ENCODE measurements at regions not wholly inside any gene's neighbourhood (a gene's known extent, or its start where the extent isn't known, plus 50 kb on each side); places are given as distances from the start of the nearest gene placed in this dataset.
A peak's percentile ranks its signal among the peaks of the same experiment; 100 is the strongest.

DNA sequence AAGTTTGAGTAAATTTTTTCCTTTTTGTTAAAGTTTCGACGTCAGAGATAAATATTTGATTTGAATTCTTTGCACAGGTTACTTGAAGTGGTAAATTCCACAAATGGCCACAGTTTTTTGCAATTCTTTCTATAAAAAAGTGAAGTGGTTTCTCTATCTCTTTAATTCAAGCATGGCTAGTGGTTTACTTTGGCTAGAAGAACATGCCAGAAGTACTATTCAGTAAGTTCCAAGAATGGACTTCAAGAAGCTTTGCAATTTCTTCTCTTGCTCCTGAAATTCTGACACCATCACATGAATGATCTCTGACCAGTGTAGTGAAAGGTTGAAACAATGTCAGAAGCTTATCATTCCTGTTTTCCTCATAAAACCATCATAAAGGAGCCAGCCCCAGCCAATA, 55.7 kb upstream of the RNPC3 start:
- H3K27ac ChIP-seq (ENCODE audit: low read depth in 1 of 2, low read length in 1 of 2) = no peak overlapping the region

DNA sequence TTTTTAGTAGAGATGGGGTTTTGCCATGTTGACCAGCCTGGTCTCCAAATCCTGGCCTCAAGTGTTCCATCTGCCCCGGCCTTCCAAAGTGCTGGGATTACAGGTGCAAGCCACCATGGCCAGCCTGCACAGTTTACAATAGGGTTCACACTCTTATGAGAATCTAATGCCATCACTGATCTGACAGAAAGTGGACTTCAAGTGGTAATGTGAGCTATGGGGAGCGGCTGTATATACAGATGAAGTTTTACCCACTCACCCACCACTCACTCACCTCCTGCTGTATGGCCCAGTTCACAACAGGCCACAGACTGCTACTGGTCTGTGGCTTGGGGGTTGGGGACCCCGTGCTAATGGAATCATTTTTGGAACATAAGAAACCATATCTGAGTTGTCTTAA, 58.4 kb upstream of the RNPC3 start:
- TF ChIP-seq, protein P1, sequence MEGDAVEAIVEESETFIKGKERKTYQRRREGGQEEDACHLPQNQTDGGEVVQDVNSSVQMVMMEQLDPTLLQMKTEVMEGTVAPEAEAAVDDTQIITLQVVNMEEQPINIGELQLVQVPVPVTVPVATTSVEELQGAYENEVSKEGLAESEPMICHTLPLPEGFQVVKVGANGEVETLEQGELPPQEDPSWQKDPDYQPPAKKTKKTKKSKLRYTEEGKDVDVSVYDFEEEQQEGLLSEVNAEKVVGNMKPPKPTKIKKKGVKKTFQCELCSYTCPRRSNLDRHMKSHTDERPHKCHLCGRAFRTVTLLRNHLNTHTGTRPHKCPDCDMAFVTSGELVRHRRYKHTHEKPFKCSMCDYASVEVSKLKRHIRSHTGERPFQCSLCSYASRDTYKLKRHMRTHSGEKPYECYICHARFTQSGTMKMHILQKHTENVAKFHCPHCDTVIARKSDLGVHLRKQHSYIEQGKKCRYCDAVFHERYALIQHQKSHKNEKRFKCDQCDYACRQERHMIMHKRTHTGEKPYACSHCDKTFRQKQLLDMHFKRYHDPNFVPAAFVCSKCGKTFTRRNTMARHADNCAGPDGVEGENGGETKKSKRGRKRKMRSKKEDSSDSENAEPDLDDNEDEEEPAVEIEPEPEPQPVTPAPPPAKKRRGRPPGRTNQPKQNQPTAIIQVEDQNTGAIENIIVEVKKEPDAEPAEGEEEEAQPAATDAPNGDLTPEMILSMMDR (IDR thresholded peaks at IDR 0.05; ENCODE audit: control extremely low read depth, extremely low read depth) = no peak
- no peak for ATAC-seq (ENCODE audit: insufficient read depth, low FRiP score)
- WGBS, 2 donors = 74 to 83% methylated on average over 3 of the region's 3 CpGs
- DNase-seq = no peak
- Histone ChIP-seq H3K4me3 (no peak overlapping the region), H3K36me3 (ENCODE audit: control insufficient read depth in 4 of 4, insufficient read depth in 4 of 4, low read length in 4 of 4) (no peaks in the 10 kb centered on the region), H3K27ac (ENCODE audit: low read depth in 1 of 2, low read length in 1 of 2) (no peak overlapping the region), H3K9me3 (ENCODE audit: control insufficient read depth in 4 of 4, insufficient read depth in 3 of 4, low read length in 3 of 4) (no peaks in the 10 kb centered on the region), H3K27me3 (ENCODE audit: control insufficient read depth in 3 of 3, insufficient read depth in 3 of 3, low read length in 2 of 3) (no peaks in the 10 kb centered on the region), H3K9ac (ENCODE audit: insufficient read depth in 1 of 2, low read length in 2 of 2) (no peak overlapping the region), H3K4me1 (ENCODE audit: control insufficient read depth in 5 of 5, insufficient read depth in 5 of 5, low read length in 5 of 5) (no peaks in the 10 kb centered on the region)

More for the DNA sequence above, 55.7 kb upstream of the RNPC3 start:
- H3K4me3 ChIP-seq = no peak overlapping the region
- no peaks in the 10 kb centered on the region for H3K27me3 ChIP-seq (ENCODE audit: control insufficient read depth in 3 of 3, insufficient read depth in 3 of 3, low read length in 2 of 3)
- DNase-seq (no peak), ATAC-seq (ENCODE audit: insufficient read depth, low FRiP score) (no peak)
- 61 to 92% methylated on average over 2 of the region's 2 CpGs for WGBS, 2 donors
- H3K9ac ChIP-seq (ENCODE audit: insufficient read depth in 1 of 2, low read length in 2 of 2) = no peak overlapping the region
- no peaks in the 10 kb centered on the region for H3K36me3 ChIP-seq (ENCODE audit: control insufficient read depth in 4 of 4, insufficient read depth in 4 of 4, low read length in 4 of 4)
- no peaks in the 10 kb centered on the region for H3K4me1 ChIP-seq (ENCODE audit: control insufficient read depth in 5 of 5, insufficient read depth in 5 of 5, low read length in 5 of 5)
- H3K9me3 ChIP-seq (ENCODE audit: control insufficient read depth in 4 of 4, insufficient read depth in 3 of 4, low read length in 3 of 4) = no peaks in the 10 kb centered on the region
- TF ChIP-seq, protein P1 (IDR thresholded peaks at IDR 0.05; ENCODE audit: control extremely low read depth, extremely low read depth) = no peak

DNA sequence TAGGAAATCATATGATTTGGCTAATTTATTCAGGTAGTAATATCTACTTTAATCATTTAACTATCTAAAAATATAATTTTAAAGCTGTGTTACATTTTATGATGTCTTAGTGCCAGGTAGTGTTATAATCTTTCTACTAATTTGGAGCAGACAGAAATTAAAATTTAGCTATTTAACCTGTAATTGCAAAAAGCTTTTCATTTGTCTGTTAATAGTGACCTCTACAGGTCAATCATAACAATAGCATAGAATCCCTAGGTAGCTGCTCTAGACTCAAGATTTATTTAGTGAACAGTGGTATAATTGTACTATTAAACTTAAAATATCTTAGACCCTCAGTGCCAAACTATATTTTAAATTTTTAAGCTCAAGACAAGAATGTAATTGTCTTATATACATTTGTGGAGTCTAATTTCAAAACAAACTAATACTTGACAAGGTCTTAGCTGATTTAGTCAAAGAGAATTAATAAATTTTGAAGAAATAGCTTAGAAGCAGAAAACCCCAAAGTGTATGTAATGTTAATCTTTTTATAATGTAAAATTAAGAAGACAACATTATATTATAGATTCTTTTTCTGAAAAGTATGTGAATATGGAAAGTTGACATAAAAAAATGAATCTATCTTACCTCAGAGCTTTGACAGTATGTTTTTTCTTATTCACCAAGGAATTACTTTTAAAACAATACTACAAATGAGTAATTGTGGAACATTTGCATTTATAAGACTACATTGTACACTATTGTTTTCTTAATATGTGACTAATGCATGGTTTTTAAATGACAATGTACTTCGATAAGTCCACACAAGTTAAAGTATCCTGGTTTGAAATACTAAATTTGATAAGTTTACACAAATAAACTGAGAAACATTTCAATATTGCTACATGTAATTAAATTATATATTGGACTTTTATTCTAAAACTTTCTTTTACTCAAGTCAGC, 64.1 kb upstream of the RNPC3 start:
- H3K9ac ChIP-seq (ENCODE audit: insufficient read depth in 1 of 2, low read length in 2 of 2) = no peak overlapping the region
- H3K27ac ChIP-seq (ENCODE audit: low read depth in 1 of 2, low read length in 1 of 2) = no peak overlapping the region
- H3K4me3 ChIP-seq = no peak overlapping the region
- peaks cover 0 to 5% (median 0%) of the 10 kb centered on the region in 5 donors for H3K4me1 ChIP-seq (ENCODE audit: control insufficient read depth in 5 of 5, insufficient read depth in 5 of 5, low read length in 5 of 5)
- no peak for ATAC-seq (ENCODE audit: insufficient read depth, low FRiP score)
- TF ChIP-seq, protein P1 (IDR thresholded peaks at IDR 0.05; ENCODE audit: control extremely low read depth, extremely low read depth) = no peak
- peak in 2 of 3 donors; percentile 11 to 30 for DNase-seq
- WGBS, 2 donors = 96% methylated on average over 1 of the region's 1 CpG
- no peaks in the 10 kb centered on the region for H3K9me3 ChIP-seq (ENCODE audit: control insufficient read depth in 4 of 4, insufficient read depth in 3 of 4, low read length in 3 of 4)
- no peaks in the 10 kb centered on the region for H3K36me3 ChIP-seq (ENCODE audit: control insufficient read depth in 4 of 4, insufficient read depth in 4 of 4, low read length in 4 of 4)
- H3K27me3 ChIP-seq (ENCODE audit: control insufficient read depth in 3 of 3, insufficient read depth in 3 of 3, low read length in 2 of 3) = no peaks in the 10 kb centered on the region
